ENCODE measurements at regions not wholly inside any gene's neighbourhood (a gene's known extent, or its start where the extent isn't known, plus 50 kb on each side); places are given as distances from the start of the nearest gene placed in this dataset.

DNA sequence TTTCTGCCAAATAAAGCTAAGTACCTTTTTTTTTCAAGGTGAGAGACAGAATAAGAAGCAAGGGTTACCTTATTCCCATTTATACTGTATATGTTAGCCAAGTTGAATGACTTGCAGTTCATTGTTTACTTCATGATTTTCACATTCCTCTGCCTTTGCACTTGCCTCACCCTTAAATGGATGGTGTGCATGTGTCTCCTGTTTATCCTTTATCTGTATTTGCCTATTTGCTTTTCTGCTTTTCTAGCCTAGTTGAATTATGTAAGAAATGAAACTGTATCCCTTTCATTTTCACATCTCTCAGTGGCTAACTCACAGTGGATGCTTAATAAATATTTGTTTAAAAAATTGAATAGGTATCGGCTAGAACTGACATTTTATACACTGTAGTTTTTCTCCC is 200.8 kb upstream of the ST8SIA4 start:
- TF ChIP-seq CTCF (IDR thresholded peaks at IDR 0.05; ENCODE audit: insufficient read depth, low read length) (no peak), POLR2AphosphoS5 (IDR thresholded peaks at IDR 0.05; ENCODE audit: low read depth) (no peak), SPI1 (IDR thresholded peaks at IDR 0.05; ENCODE audit: borderline replicate concordance, low read depth) (no peak), GABPA (IDR thresholded peaks at IDR 0.05; ENCODE audit: low read depth) (no peak)
- TF ChIP-seq, protein P1, sequence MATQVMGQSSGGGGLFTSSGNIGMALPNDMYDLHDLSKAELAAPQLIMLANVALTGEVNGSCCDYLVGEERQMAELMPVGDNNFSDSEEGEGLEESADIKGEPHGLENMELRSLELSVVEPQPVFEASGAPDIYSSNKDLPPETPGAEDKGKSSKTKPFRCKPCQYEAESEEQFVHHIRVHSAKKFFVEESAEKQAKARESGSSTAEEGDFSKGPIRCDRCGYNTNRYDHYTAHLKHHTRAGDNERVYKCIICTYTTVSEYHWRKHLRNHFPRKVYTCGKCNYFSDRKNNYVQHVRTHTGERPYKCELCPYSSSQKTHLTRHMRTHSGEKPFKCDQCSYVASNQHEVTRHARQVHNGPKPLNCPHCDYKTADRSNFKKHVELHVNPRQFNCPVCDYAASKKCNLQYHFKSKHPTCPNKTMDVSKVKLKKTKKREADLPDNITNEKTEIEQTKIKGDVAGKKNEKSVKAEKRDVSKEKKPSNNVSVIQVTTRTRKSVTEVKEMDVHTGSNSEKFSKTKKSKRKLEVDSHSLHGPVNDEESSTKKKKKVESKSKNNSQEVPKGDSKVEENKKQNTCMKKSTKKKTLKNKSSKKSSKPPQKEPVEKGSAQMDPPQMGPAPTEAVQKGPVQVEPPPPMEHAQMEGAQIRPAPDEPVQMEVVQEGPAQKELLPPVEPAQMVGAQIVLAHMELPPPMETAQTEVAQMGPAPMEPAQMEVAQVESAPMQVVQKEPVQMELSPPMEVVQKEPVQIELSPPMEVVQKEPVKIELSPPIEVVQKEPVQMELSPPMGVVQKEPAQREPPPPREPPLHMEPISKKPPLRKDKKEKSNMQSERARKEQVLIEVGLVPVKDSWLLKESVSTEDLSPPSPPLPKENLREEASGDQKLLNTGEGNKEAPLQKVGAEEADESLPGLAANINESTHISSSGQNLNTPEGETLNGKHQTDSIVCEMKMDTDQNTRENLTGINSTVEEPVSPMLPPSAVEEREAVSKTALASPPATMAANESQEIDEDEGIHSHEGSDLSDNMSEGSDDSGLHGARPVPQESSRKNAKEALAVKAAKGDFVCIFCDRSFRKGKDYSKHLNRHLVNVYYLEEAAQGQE (IDR thresholded peaks at IDR 0.05; ENCODE audit: insufficient replicate concordance, low read depth) = no peak
